PC-9 (cell line): ENCODE measurements at regions not wholly inside any gene's neighbourhood (a gene's known extent, or its start where the extent isn't known, plus 50 kb on each side); places are given as distances from the start of the nearest gene placed in this dataset.

Experiments used
- EZH2 ChIP-seq: fragments of 200-600 bp; sonication (generic); IDR thresholded peaks from 2 replicates; pipeline ENCODE4 v1.8.0; 2017; ENCODE audit warnings: antibody characterized with exemption, low read depth
- TF ChIP-seq, protein P1 (sequence below): fragments of 200-600 bp; sonication (generic); conservative IDR thresholded peaks from 2 replicates; pipeline ENCODE4 v1.6.1; 2017; ENCODE audit warnings: mixed run types, antibody characterized with exemption, mild to moderate bottlenecking, moderate library complexity

DNA sequence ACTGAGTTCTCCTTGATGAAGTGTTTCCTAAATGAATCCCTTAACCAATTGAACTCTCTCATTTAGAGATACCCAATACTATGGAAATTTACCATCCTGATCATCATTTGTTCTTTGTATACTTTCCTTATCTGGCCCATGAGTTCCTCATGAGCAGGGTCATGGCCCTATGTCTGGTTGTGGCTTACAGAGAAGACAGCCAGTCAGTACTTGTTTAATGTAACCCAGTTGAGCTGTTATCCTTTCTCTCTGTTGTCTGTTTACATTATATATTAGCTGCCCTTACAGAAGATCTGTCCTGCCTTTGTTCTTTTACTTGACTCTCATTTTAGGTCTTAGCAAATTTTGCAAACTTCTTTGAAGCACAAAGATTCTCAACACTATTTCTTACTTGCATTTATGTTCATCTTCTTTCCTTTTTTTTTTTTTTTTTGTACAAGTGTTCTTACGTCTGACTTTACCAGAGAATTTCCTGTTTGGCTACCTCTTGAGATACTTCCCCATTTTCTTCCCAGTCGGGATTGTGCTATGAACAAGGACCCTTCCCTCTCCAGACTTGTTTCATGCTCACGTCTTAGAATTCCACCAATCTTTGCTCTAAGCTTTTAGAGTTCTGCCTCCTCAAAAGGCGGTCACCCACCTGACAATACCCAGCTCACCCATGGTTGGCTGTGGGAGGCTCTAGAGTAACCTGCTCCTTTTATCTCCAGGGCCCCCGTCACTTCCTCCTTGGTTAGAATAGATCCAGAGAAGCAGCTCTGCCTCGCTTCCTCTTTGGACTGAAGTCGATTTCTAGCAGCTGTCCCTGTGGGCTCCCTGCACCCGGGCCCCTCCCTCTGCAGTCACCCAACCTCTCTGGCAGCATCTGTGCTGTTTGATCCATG, 53.6 kb upstream of the RUNX1 start:
- TF ChIP-seq, protein P1, sequence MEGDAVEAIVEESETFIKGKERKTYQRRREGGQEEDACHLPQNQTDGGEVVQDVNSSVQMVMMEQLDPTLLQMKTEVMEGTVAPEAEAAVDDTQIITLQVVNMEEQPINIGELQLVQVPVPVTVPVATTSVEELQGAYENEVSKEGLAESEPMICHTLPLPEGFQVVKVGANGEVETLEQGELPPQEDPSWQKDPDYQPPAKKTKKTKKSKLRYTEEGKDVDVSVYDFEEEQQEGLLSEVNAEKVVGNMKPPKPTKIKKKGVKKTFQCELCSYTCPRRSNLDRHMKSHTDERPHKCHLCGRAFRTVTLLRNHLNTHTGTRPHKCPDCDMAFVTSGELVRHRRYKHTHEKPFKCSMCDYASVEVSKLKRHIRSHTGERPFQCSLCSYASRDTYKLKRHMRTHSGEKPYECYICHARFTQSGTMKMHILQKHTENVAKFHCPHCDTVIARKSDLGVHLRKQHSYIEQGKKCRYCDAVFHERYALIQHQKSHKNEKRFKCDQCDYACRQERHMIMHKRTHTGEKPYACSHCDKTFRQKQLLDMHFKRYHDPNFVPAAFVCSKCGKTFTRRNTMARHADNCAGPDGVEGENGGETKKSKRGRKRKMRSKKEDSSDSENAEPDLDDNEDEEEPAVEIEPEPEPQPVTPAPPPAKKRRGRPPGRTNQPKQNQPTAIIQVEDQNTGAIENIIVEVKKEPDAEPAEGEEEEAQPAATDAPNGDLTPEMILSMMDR, result no peak
- TF ChIP-seq EZH2, result no peak
